HG02840 (cell line): ENCODE measurements at regions not wholly inside any gene's neighbourhood (a gene's known extent, or its start where the extent isn't known, plus 50 kb on each side); places are given as distances from the start of the nearest gene placed in this dataset.
"Not testable (repeated sequence)": the region's sequence is repeated elsewhere in the genome, so short reads cannot be mapped to it uniquely, and the experiment has no call there.

Source experiments
- ATAC-seq: cut with Tn5 transposase; IDR thresholded peaks from one replicate; pipeline ENCODE4 v1.9.1; 2021; ENCODE audit warnings: mild to moderate bottlenecking, moderate library complexity, moderate number of reproducible peaks; ENCODE audit not compliant: unreplicated experiment, low FRiP score

GRCh38 chr2:187774551-187775071 lies 220.4 kb upstream of the TFPI start:
- no peak for ATAC-seq

GRCh38 chr2:187775196-187775595 lies 221.0 kb upstream of the TFPI start:
- no peak for ATAC-seq

GRCh38 chr2:187775651-187776050 lies 221.4 kb upstream of the TFPI start:
- ATAC-seq: no peak

GRCh38 chr2:187782301-187782700 lies 228.1 kb upstream of the TFPI start:
- ATAC-seq: no peak

- no peak for ATAC-seq
These were observed 229.2 kb upstream of the TFPI start for GRCh38 chr2:187783446-187783845.

GRCh38 chr2:187784138-187784537 lies 229.9 kb upstream of the TFPI start:
- not testable (repeated sequence) for ATAC-seq

GRCh38 chr2:187799601-187800000 lies 245.4 kb upstream of the TFPI start:
- ATAC-seq: no peak

GRCh38 chr2:187803816-187804215 lies 249.6 kb upstream of the TFPI start:
- no peak for ATAC-seq

- no peak for ATAC-seq
These were observed 260.9 kb upstream of the TFPI start for GRCh38 chr2:187815113-187815512.

- ATAC-seq: no peak
These were observed 265.4 kb upstream of the TFPI start for GRCh38 chr2:187819624-187820023.

- no peak for ATAC-seq
These were observed 270.9 kb upstream of the TFPI start for GRCh38 chr2:187825108-187825507.

GRCh38 chr2:187826023-187826422 lies 271.8 kb upstream of the TFPI start:
- ATAC-seq: no peak

GRCh38 chr2:187834787-187835186 lies 280.6 kb upstream of the TFPI start:
- no peak for ATAC-seq

GRCh38 chr2:187838690-187839089 lies 284.5 kb upstream of the TFPI start:
- ATAC-seq: no peak

GRCh38 chr2:187842315-187842714 lies 288.1 kb upstream of the TFPI start:
- ATAC-seq: no peak

- no peak for ATAC-seq
These were observed 289.0 kb upstream of the TFPI start for GRCh38 chr2:187842978-187843847.

- ATAC-seq: no peak
These were observed 293.3 kb upstream of the TFPI start for GRCh38 chr2:187847245-187848208.

GRCh38 chr2:187851955-187852561 lies 297.8 kb upstream of the TFPI start:
- ATAC-seq: no peak

GRCh38 chr2:187853381-187853791 lies 299.2 kb upstream of the TFPI start:
- ATAC-seq: no peak

GRCh38 chr2:187854801-187855200 lies 300.6 kb upstream of the TFPI start:
- no peak for ATAC-seq

GRCh38 chr2:187855689-187856088 lies 301.5 kb upstream of the TFPI start:
- no peak for ATAC-seq
